ENCODE measurements at regions not wholly inside any gene's neighbourhood (a gene's known extent, or its start where the extent isn't known, plus 50 kb on each side); places are given as distances from the start of the nearest gene placed in this dataset.

DNA sequence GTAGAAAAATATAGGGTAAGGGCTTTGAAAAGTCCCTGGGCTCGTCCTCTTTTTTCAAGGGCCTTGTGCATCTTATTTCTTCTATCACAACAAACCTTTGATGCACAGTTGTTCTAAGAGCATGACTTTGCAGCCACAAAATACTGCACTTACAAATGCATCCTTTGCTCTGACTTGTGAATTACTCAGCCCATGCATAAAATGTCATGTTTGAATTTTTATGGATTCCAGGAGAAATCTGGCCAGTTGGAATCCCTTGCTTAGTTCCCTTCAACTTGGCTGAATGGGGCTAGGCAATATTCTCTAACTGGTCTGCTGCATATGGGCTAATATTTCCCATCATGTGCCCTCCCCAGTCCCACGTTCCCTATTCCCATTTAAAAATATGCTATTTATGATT, 523.9 kb upstream of the RGMA start:
- TF ChIP-seq, protein P1, sequence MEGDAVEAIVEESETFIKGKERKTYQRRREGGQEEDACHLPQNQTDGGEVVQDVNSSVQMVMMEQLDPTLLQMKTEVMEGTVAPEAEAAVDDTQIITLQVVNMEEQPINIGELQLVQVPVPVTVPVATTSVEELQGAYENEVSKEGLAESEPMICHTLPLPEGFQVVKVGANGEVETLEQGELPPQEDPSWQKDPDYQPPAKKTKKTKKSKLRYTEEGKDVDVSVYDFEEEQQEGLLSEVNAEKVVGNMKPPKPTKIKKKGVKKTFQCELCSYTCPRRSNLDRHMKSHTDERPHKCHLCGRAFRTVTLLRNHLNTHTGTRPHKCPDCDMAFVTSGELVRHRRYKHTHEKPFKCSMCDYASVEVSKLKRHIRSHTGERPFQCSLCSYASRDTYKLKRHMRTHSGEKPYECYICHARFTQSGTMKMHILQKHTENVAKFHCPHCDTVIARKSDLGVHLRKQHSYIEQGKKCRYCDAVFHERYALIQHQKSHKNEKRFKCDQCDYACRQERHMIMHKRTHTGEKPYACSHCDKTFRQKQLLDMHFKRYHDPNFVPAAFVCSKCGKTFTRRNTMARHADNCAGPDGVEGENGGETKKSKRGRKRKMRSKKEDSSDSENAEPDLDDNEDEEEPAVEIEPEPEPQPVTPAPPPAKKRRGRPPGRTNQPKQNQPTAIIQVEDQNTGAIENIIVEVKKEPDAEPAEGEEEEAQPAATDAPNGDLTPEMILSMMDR (IDR thresholded peaks at IDR 0.05; ENCODE audit: insufficient read depth, low read length): no peak
- no peak for DNase-seq (ENCODE audit: low read depth)
- H3K4me3 ChIP-seq (ENCODE audit: low read depth, low read length): no peak overlapping the region

DNA sequence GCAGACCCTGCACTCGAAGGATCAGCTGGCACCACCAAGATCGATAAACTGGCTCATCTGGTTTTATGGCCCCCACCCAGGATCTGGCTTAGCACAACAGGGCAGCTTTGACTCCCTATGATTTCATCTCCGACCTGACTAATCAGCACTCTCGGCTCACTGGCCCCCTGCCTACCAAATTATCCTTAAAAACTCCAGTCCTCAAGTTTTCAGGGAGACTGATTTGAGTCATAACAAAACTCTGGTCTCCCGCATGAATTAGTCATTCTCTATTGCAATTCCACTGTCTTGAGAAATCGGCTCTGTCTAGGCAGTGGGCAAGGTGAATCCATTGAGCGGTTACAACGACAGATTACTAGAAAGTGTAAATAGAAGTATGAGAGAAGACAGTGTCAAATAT, 521.9 kb upstream of the RGMA start:
- no peak overlapping the region for H3K4me3 ChIP-seq (ENCODE audit: low read depth, low read length)
- TF ChIP-seq, protein P1 (IDR thresholded peaks at IDR 0.05; ENCODE audit: insufficient read depth, low read length): no peak
- no peak for DNase-seq (ENCODE audit: low read depth)

DNA sequence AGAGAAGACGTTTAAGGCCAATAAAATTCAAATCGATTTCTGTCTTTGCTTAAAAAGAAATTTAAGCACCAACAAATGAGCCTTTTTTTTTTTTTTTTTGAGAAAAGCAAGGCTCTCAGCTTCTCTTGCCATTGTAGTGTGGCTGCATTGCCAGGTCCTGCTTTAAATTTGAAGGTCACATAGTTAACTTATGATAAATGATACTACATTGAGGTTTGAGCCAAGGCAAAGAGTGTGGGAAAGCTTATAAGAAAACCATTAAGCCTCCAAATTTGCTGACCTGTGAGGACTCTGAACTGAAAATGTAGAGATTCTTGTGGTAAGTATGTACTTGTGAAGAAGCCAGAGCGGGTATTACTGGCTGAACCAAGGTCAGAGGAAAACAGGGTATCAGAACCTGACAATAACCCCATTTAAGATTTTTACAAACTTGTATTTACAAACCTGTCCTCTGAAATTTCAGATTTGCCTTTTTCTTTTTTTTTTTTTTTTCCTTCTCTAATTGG, 519.7 kb upstream of the RGMA start:
- TF ChIP-seq, protein P1 (IDR thresholded peaks at IDR 0.05; ENCODE audit: insufficient read depth, low read length): no peak
- DNase-seq (ENCODE audit: low read depth): no peak
- H3K4me3 ChIP-seq (ENCODE audit: low read depth, low read length): no peak overlapping the region

DNA sequence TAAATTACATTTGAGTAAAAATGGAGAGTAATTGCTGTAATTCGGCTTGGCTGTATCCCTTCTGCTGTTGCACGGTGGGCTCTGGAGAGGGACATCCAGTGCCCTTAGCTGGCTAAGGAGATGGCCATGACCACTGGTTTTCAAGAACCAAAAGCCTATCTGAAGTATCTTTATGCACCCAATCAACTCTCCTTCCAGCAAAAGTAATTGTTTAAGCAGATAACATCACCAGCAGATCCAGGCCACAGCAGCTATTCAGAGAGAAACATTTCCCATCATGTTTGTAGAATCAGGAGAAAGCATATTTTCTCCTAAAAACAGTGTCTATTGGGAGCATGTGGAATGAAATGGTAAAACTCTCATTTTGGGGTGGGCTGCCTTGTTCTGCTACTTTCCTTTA, 514.5 kb upstream of the RGMA start:
- no peak for DNase-seq (ENCODE audit: low read depth)
- TF ChIP-seq, protein P1 (IDR thresholded peaks at IDR 0.05; ENCODE audit: insufficient read depth, low read length): no peak
- no peak overlapping the region for H3K4me3 ChIP-seq (ENCODE audit: low read depth, low read length)

DNA sequence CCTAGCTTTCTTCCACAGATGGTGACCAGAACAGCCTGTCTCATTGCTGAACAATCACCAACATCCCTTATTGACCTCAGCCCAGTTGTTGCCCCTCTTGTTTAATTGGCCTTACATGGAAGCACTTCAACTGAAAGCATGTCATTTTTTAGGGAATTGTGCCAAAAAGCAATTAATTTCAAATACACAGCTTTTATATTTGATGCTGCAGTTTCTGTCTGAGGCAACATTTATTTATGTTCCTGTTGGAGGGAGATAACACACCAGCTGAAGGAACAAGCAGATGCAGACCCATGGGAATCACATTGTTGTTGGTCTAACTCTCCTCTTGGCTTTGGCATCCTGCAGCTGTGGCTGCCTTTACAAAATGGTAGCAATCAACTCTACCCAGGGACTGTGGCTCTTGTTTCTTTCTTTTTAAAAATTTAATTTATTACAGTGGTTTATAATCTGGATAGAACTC, 498.1 kb upstream of the RGMA start:
- H3K4me3 ChIP-seq (ENCODE audit: low read depth, low read length): no peak overlapping the region
- no peak for DNase-seq (ENCODE audit: low read depth)
- TF ChIP-seq, protein P1 (IDR thresholded peaks at IDR 0.05; ENCODE audit: insufficient read depth, low read length): no peak

DNA sequence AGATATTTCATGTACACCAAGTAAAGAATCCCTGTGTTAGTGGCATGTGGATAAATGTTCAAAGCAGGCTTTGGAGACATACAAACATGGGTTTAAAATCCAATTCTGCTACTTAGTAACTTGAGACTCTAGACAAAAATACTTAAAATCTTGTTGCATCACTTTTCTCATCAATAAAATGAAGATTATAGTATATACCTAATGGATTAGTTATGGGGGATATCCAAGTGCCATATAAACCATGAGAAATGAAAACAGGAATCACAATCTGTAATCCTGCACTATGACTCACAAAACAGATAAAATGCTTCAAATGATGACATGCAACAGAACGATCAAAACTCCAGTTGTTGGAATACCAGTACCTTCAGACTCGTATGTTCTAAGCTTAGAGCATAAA, 496.0 kb upstream of the RGMA start:
- DNase-seq (ENCODE audit: low read depth): no peak
- TF ChIP-seq, protein P1 (IDR thresholded peaks at IDR 0.05; ENCODE audit: insufficient read depth, low read length): no peak
- no peak overlapping the region for H3K4me3 ChIP-seq (ENCODE audit: low read depth, low read length)

DNA sequence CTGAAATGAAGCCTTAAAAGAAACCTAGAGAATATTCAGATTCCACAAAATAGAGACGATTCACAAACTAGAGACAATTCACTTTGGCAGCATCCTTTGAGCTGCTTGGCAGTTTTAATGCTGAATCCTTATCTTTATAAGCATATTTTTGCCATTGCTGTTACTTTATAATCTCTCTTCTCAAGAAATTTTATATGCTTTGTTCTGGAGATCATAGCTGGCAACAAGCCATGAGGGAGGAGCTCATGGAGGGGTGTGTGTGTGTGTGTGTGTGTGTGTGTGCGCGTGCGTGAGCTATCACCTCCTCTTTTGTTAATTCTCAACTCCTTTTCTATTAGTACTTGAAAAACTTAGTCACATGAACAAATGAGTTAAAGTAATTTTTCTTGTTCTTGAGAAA, 495.0 kb upstream of the RGMA start:
- TF ChIP-seq, protein P1 (IDR thresholded peaks at IDR 0.05; ENCODE audit: insufficient read depth, low read length): no peak
- H3K4me3 ChIP-seq (ENCODE audit: low read depth, low read length): no peak overlapping the region
- no peak for DNase-seq (ENCODE audit: low read depth)
